Stimulated activated CD4-positive, alpha-beta T cell treated with anti-CD3 and anti-CD28 coated beads, Interleukin-15, amount 100 ng/mL, for 24 hours (primary cell): ENCODE measurements at regions not wholly inside any gene's neighbourhood (a gene's known extent, or its start where the extent isn't known, plus 50 kb on each side); places are given as distances from the start of the nearest gene placed in this dataset.
"Not testable (repeated sequence)": the region's sequence is repeated elsewhere in the genome, so short reads cannot be mapped to it uniquely, and the experiment has no call there.

ENCODE experiments used
- DNase-seq: peaks from one replicate; pipeline ENCODE4 v3.0.0-alpha.2; 2020

DNA sequence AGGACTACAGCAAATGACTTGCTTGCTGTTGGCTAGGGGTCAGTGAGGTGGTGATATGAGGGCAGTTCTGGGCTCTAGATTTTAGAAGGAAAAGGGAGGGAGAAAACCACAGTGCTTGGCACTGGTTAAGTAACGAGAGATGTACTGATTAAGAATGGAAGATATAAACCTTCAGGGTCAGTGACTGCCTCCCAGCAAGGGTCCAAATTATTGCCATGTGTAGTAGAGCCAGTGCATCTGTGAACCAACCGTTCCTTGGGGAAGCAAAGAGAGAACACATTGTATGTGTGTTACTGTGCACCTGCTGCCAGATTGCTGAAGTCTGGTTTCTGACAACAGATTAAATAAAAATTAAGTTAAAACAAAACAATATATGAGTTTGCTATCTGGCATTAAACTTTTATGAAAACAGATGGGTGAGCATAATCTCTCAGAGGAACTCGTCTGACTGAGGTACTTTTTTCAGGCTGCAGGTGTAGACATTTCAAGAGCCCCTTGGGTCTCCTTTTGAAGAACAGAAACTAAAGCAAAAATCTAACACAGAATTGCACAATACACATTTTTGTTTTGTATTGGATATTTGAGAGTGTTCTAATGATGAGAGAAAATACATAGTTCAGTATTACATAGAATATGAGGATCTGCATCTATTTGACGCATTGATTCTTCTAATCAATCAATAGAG lies 1120.6 kb downstream of the SORCS3 start:
- no peak for DNase-seq

DNA sequence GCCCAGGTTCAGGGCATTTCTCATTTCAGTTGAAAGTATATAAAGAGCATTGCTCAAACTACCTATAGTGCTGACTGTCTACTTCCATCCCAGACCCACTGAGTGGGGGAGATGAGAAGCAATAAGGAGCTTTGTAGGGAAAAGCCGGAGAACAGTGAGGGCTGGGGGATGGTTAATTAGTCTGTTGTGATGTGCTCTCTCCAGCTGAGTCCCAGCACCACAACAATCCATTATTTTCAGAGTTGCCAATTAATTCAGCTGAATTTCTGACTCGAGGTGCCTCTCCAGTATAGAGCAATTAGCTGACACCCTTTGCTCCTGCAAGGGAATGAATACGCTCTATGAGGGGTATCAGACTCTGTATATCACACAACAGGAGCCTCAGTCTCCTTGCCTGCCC lies 1118.6 kb downstream of the SORCS3 start:
- no peak for DNase-seq

DNA sequence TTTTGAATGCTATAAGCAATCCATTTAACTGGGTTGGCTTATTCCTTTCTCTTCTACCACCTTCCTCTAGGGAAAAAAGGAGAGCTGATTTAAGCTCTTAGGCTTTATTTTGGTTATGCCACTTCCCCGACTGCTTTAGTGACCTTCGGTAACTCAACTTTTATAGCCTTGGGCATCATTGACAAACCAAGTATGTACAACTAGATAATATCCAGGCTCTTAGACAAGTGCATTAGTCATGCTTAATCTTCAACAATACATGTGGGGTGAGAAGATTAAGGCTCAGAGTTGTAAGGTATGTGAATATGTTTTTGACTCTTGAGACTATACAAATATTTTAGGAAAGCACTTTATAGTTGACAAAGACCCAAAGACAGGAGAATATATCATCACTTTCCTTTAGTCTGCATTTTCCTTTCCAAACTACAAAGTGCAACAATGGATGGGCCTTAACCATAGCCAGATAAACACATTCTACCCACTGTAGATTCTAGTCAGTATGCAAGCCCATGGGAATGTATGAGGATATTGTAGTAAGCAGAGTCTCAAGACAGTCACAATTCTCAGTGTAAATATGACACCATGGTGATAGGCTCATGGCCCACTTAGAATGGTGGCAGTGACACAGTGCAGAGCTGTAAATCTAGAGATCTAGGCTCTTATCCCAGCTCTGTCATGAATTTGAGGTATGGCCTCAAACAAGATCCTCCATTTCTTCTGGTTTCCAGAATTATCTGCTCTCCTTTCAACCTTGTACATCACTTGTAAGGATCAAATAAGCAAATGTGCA lies 1117.3 kb downstream of the SORCS3 start:
- DNase-seq, result no peak

DNA sequence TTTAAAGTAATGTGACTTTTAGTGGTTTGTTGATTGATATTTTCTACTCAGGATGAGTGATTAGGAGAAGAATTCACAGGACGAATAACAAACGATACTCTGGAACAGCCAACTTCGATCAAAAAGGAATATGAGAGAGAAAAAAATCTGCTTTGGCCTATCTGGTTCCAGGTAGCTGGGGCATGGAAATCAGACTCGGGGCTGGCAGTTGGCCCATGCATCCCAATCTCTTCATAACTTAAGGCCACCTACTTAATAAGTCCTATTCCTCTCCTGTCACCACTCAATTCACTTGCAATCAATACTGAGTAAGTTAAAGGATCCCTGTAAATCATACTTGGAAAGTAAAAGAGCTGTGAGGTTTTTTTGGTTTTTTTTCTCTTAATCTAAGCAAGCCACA lies 1116.2 kb downstream of the SORCS3 start:
- no peak for DNase-seq

DNA sequence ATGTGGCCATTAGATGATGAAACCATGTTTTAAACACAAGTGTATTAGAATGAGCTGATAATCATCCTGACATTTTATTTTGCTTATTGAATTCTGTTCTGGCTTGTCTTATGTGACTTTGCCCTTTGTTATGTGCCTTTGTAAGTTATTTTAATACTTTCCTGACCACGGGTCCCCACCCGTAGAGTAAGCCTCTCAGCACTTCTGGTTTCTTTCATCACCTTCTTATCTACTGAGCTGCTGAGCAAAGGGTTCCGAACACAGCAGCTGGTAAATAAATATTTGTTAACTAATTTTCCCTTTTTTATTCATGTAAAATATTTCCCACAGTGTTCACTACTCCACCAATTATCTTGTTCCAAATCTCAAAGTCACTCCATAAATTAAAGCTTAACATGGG lies 1115.3 kb downstream of the SORCS3 start:
- DNase-seq, result no peak

DNA sequence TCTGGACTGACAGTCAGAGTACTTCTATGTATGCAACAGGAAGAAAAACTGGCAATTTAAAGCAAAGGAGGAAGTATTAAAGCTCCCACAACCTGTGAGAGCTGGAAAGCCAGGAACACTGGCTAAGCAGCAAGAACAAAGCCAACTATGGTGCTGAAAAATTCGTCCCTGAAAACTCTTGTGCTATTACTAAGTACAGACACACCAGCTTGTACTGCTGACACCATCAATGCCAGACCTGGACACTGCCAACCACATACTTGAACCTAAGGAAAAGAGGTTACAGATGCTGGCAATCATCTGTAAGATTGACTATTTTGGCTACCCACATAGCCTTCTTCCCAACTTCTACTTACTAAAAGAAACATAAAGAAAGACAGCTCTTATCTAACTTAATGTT lies 1110.6 kb downstream of the SORCS3 start:
- DNase-seq, result no peak

DNA sequence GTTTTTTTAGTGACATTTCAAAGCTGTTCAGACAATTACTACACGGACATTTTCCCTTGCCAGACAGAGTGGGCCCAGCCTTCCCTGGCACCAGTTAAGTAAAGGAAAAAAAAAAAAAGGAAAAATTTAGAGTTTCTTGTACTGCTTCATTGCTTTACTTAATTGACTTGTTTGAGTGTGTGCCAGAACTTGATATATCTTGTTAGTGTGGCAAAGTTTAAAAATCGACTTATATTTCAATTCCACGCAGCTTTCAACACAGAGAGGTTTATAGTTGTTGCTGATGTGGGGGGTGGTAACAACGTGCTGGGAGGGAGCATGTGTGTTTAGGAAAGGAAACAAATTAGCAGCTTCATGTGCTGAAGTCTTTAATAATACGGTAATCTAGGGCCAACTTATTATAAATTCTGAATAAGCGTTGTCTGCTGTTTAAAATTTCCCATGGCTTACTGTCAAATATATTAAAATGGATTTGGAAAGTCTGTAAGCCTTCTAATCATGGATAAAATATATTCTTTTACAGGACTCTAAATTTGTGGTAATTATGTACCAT lies 1104.6 kb downstream of the SORCS3 start:
- DNase-seq, result no peak

DNA sequence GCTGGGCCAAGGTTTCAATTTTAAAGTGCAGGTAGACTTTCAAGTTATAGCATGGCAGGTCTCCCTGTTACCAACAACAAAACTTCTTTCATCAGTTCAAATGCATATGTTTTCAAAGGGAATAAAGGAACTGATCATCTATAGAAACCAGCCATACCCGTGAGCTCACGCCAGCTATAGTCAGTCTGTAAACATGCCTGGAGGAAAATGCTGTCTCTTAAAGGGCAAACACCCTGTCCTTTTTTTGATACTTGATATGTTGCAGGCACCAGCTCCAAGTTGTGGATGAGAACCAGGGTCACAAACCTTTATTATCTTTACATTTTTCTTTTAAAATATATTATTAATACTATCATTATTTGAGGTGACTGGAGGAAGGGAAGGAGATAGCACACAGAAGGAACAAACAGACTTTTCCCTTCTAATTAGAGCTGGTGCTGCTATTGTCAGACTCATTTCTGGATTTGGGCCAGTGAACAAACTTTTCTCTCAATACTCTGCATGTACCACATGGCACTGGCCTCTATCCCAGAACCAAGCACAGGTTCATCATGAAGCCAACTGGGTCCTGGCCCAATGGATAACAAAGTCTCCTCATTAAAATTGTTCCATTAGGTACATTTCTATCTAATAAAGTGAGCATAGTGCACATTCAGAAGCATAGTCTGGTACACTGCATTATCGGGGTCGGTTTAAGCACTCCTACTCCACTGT lies 1102.4 kb downstream of the SORCS3 start:
- no peak for DNase-seq

DNA sequence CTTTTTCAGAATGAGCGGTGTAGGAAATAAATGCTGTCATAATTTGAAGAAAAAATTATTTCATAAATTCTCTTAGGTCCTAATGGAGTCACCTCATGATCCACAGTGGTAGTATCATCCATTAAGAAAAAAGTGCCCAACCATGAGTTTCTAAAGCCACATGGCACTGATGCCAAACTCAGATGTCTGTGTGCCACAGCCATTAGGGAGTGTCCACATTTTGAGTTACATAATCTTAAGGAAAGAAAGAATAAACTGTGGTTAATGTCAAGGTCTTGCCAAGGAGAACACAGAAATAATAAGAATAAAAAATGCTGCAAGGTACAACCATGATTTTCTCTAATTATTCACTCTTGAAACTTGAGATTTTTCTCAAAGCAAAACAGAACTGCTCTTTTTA lies 1101.8 kb downstream of the SORCS3 start:
- DNase-seq, result no peak

DNA sequence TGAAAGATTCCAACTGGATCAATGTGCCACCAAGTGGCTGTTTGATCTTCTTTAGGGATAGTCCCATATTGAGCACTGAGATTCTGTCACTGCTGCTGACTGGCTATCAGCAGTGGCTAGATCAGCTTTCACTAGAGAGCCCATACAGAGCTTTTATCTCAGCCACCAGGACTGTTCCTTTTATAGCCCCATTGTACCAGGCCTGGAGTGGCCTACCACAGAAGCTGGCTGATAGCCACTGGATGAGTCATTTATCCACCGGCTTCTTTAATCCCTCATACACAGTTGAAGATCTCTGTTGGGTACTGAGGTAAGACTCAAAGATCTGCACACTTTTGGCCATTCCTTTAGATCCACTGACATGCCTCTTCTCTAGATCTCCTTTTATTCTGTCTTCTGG lies 1101.1 kb downstream of the SORCS3 start:
- DNase-seq, result no peak

DNA sequence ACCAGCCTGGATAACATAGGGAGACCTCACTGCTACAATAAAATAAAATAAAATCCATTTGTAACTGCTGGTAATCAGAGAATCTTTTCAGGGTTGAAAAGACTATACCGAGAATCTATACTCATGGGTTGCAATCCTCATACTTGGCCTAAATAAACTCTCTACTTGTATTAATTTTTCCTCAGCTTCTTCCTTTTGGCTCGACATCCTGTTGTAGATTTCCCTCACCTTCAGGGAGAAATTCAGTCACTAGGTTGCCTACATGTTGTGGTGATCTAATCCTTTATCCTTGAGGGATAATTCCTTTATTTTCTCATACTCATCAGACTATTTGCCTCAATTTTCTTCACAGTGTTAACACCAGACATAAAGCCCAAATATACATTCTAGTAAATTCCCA lies 1093.4 kb downstream of the SORCS3 start:
- no peak for DNase-seq

DNA sequence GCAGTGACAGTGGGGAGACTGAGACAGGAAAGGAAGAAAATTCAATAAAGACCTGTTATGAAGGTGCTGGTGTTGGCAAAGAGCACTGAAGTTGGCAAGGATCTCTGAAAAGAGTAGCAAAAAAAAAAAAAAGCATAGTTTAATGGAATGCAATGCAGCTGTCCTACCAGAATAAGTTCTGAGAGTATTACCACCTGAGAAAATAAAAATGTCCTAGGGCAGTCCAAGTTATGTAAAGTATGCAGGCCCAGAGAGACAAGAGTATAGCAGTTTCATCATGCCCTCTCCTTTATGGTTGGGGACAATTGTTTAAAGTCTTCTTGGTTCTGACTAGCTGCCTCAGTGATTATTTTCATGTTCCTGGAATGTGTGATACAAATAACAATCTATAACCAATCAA lies 1092.8 kb downstream of the SORCS3 start:
- no peak for DNase-seq

DNA sequence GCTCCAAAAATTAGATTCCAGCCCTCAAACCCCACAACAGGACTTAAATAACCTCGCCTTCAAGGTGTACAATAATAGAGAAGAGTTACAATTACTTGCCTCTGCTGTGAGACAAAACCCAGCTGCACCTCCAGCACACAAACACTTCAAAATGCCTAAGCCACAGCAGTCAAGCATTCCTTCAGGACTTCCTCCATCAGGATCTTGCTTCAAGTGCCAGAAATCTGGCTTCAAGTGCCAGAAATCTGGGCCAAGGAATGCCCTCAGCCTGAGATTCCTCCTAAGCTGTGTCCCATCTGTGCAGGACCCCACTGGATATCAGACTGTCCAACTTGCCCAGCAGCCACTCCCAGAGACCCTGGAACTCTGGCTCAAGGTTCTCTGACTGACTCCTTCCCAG lies 1088.3 kb downstream of the SORCS3 start:
- DNase-seq, result no peak

DNA sequence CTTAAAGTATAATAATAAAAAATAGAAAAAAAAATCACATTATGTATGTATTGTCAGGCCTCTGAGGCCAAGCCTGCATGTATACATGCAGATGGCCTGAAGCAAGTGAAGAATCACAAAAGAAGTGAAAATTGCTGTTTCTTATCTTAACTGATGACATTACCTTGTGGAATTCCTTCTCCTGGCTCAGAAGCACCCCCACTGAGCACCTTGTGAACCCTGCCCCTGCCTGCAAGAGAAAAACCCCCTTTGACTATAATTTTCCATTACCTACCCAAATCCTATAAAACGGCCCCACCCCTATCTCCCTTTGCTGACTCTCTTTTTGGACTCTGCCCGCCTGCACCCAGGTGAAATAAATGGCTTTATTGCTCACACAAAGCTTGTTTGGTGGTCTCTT lies 1086.5 kb downstream of the SORCS3 start:
- not testable (repeated sequence) for DNase-seq

DNA sequence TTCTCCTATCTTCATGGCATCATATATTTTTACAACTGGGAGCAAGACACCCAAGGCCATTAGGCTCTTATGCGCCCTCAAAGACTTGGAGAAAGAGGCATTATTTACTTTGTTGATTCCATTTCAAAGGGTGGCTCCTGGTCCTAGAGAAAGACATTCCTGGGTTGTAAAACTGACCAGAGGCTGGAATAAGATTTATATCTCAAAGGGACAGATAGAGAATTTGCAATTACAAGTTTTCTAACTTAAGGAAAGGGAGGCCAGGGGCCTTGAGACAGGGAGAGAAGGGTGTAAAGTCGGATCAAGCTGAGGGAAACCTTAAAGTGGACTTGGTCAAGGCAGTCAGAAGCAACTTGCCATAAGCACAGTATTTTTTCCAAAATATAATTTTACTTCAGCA lies 1086.0 kb downstream of the SORCS3 start:
- no peak for DNase-seq

DNA sequence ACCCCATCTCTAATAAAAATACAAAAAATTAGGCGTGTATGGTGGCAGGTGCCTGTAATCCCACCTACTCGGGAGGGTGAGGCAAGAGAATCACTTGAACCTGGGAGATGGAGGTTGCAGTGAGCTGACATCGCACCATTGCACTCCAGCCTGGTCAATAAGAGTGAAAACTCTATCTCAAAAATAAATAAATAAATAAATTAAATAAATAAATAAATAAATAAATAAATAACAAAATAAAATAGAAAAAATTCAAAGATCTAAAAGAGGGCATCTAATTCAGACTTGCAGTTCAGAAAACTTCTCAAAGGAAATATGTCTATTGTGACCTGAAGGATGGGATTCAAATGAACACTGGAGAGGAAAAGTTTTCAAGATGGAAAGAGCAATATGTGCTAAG lies 1085.1 kb downstream of the SORCS3 start:
- no peak for DNase-seq

DNA sequence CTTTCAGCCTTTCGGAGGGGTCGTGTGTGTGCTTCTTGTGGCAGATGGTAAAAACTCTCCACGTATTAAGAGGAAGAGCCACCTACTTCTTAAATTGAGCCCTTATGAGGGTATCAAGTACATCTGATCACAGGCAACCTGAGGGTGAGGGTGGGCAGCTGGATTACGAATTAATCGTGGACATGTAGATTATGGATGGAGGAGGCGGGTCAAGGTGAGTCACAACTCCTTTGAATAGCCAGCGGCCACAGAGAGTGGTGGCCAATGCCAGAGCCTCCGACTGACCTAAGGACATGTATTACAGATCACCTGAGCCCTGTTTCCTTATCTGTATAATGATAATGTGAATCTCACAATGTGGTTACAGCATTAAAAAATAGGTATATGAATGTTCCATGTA lies 1083.9 kb downstream of the SORCS3 start:
- no peak for DNase-seq

DNA sequence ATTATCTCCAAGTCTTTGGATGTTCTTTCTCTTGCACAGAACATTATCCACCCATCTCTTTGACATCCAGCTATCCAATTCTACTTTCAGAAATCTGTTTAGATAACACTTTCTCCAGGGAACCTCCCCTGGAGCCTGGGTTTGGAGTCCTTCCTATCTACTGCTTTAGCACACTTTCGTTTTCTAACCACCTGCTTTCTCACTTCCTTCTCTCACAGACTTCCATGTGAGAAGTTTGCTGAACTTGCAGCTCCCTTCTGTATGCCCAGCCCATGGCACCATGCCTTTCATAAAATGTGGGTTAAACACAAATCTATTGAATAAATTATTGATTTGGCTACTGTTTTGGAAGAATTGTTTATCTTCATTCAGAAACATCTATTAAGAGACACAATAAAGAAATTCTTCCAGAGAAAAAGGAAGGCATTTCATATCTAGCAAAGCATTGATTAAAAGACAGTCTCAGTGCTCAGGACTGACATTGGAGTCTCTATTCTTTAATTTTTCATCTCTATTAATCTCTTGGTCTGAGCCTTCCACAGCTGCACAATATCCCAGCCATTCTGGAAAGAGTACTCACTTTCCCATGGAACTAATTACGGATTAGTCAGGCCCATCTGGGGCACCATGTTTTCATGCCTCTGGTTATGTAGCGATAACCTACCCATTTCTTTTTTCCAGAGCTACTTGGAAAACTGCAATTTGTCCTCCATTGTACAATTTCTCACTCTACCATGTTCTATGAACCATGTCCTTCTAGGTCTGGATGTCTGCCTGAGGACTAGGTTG lies 1077.3 kb downstream of the SORCS3 start:
- no peak for DNase-seq

DNA sequence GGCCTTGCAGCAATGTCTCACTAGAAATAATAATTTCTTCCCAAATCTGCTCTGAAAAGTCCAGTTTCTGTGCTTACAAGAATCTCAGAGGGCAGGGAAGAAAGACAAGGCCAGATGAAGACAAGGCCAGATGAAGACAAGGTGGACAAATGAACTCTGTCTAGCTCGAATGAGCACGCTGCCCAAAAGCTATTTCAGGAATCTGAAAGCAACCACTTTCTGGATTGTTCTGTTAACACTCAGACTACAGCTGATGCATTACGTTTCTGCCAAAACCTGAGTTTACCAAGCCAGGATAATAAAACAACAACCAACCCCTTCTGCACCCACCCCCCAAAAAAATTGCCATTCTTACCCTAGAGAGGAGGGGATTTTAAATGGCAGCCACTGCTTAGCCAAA lies 1073.6 kb downstream of the SORCS3 start:
- DNase-seq, result no peak

DNA sequence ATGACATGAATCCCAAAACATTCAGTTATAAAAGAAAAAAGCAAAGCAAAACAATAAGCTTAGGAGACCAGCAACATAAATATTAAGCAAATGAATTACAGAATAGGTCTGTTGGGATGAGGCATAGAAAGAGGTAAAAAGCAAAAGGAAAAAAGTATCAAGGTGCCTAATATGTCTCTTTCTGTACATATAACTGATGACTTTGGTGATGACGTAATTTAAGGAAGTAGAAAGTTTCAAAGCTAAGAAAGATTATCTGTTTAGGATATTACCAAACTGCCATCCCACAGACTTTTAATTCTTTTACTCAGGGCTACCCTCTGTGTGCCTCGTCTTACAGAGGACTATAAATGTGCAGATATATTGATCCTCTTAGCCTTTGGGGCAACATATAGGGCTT lies 1066.5 kb downstream of the SORCS3 start:
- no peak for DNase-seq

DNA sequence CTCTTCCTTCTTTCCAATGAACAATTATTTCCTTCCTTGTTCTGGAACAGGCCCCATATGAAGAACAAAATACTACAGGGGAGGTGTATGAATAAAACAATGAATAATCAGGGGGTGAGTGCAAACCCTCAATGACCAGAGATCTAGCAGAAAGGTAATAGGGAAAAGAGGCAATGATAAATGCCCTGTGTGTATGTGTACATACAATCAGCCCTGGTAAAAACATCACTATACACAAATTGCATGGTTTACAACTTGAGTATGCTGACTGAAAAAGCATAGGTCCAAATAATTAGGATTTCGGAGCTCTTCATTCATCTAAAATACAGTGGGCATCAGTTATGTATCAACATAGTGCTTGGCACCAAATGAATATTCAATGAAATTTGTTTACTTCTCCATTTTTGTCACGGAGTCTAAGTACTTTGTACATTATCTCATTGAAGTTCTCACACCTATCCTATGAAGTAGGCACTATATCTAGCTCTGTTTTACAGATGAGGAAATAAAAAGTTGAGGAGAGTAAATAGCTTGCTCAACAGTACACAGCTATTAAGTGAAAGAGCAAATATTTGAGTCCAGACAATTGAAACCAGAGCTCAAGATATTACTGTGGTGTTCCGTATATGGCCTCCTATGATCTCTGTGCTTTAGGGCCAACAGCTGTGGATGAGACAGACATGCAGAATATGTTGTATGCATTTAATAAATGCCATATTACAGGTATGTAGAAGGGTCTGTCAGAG lies 1065.4 kb downstream of the SORCS3 start:
- DNase-seq, result no peak

DNA sequence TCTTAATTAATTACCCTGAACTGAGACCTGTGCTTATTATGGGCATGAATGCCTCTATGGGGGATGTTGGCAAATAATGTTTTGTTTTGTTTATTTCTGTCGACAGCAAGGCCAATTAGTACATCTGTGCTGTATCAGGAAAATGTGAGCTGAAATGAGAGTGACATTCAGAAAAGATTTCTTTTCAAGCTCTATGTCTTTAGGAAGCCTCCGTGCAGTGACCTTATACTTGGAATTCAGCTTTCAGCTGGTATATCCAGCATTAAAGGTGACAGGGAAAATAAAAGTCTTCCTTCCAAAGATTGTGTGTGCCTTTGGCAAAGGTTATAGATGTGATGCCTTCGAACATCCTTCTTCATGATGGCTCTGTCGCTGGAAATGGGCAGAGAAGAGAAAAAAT lies 1061.1 kb downstream of the SORCS3 start:
- DNase-seq, result no peak
